GM04504 (cell line): ENCODE measurements at regions not wholly inside any gene's neighbourhood (a gene's known extent, or its start where the extent isn't known, plus 50 kb on each side); places are given as distances from the start of the nearest gene placed in this dataset.
"Not testable (repeated sequence)": the region's sequence is repeated elsewhere in the genome, so short reads cannot be mapped to it uniquely, and the experiment has no call there.

Experiments used
- DNase-seq: peaks from one replicate; pipeline ENCODE4 v3.0.0-alpha.2; 2012; ENCODE audit warnings: low read depth

- no peak for DNase-seq
Measured at GRCh38 chr3:17833786-17834559, 91.5 kb upstream of the TBC1D5 start.

DNA sequence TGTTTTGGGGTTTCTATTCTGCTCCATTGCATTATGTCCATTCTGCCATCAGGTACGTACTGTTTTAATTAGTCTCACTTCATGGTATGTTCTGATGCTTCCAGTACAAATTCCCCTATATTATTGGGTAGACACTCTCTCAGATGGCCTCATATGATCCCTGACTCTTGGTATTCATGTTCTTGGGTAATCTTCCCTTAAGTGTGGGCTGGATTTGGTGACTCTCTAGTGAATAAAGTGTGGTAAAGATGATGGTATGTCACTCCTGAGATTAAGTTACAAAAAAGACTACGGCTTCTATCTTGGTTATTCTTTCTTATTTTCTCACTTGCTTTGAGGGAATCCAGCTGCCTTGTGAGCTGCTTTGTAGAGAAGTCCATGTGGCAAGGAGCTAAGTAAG, 89.6 kb upstream of the TBC1D5 start:
- DNase-seq, result no peak

DNA sequence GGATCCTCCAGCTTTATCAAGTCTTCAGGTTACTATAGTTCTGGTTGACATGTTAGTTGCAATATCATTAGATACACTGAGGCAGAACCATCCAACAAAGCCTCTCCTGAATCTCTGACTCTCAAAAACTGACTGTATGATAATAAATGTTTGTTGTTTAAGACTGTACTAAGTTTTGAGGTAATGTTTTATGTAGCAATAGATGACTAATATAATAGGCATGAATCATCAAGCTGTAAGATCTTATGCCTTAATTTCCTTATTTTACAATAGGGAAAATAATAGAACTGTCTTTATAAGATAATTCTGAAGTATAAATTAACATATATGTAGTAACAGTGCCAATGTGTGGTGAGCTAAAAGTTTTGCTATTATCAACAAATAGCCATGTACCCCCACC, 88.9 kb upstream of the TBC1D5 start:
- DNase-seq, result no peak

- no peak for DNase-seq
Measured at GRCh38 chr3:17830788-17831187, 88.4 kb upstream of the TBC1D5 start.

GRCh38 chr3:17828388-17828787, 86.0 kb upstream of the TBC1D5 start:
- no peak for DNase-seq

GRCh38 chr3:17825298-17825697, 82.9 kb upstream of the TBC1D5 start:
- no peak for DNase-seq

GRCh38 chr3:17823816-17824215, 81.4 kb upstream of the TBC1D5 start:
- no peak for DNase-seq

DNA sequence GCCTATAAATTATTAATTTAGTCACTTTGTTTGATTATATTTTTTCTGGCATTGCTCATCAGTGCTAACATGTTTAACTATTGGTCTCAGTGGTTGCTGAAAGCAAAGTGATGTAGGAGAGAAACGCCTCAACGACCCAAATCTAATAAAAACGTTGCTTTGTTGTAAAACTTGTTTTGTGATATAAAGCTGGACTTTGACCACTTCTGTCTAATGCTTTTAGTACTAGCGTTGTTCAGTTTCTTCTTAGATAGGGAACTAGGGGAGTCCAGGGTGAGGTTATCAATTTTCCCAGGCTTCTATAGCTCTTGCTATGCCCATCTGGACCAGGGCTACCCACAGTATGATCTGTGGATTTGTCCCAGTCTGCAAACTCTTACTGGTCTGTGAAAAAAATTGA, 80.6 kb upstream of the TBC1D5 start:
- DNase-seq, result no peak

- DNase-seq, result no peak
Measured at GRCh38 chr3:17820704-17821103, 78.3 kb upstream of the TBC1D5 start.

- DNase-seq, result no peak
Measured at GRCh38 chr3:17820275-17820674, 77.8 kb upstream of the TBC1D5 start.

DNA sequence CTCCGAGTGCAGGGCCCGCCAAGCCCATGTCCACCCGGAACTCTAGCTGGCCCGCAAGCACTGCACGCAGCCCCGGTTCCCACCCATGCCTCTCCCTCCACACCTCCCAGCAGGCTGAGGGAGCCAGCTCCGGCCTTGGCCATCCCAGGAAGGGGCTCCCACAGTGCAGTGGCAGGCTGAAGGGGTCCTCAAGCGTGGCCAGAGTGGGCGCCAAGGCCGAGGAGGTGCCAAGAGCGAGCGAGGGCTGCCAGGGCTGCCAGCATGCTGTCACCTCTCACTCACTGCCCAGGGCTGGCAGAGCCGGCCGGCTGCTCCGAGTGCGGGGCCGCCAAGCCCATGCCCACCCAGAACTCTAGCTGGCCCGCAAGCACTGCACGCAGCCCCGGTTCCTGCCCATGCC, 75.5 kb upstream of the TBC1D5 start:
- DNase-seq, result not testable (repeated sequence)

DNA sequence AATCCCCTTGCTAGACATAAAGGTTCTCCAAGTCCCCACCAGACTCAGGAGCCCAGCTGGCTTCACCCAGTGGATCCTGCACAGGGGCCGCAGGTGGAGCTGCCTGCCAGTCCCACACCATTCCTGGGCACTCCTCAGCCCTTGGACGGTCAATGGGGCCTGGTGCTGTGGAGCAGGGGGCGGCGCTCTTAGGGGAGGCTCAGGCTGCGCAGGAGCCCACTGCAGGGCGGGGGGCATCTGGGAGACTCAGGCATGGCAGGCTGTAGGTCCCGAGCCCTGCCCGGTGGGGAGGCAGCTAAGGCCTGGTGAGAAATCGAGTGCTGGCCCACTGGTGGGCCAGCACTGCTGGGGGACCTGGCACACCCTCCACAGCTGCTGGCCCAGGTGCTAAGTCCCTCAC, 75.1 kb upstream of the TBC1D5 start:
- DNase-seq, result no peak

DNA sequence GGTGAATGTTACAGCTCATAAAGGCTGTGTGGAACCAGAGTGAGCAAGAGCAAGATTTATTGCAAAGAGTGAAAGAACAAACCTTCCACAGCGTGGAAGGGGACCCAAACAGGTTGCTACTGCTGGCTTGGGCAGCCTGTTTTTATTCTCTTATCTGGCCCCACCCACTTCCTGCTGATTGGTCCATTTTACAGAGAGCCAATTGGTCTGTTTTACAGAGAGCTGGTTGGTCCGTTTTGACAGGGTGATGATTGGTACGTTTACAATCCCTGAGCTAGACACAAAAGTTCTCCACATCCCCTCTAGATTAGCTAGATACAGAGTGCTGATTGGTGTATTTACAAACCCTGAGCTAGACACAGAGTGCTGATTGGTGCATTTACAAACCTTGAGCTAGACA, 74.4 kb upstream of the TBC1D5 start:
- DNase-seq, result not testable (repeated sequence)

GRCh38 chr3:17812328-17812727, 69.9 kb upstream of the TBC1D5 start:
- DNase-seq, result not testable (repeated sequence)

- DNase-seq, result no peak
Measured at GRCh38 chr3:17811646-17812045, 69.2 kb upstream of the TBC1D5 start.

GRCh38 chr3:17810759-17811158, 68.3 kb upstream of the TBC1D5 start:
- peak; percentile 38 for DNase-seq

GRCh38 chr3:17808994-17809393, 66.6 kb upstream of the TBC1D5 start:
- DNase-seq, result no peak

DNA sequence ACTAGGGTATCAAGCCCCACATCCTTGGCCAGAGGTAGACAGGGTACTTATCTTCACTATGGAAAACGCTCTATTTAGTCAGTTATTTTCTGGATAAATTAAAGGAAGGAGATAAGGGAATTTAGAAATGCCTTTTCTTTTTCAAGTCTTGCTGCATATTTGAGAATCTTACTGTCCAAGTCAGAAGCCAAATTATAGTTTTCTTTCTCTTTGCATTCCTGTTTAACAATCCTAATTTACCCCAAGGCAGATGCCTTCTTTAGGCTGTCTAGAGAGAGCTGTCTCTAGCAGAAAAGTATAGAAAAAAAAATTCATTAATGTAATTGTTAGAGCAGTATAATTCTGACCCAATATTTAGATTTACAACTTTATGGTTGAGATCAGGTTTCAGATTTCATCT, 64.4 kb upstream of the TBC1D5 start:
- no peak for DNase-seq

DNA sequence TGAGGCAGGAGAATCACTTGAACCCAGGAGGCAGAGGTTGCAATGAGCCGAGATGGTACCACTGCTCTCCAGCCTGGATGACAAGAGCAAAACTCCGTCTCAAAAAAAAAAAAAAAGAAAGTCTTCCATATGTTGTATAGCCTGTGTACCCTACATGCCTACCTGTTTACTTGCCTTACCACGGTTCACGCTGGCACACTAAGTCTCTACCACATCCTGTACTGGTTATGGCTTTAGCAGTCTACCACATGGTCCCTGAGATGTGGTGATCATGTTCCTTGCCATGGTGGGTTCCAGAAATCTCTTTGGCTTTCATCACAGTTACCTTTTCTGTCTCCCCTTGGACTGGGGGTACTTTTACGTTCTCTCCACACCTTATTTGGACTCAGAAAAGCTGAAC, 63.8 kb upstream of the TBC1D5 start:
- no peak for DNase-seq

- no peak for DNase-seq
Measured at GRCh38 chr3:17805461-17805940, 63.1 kb upstream of the TBC1D5 start.

DNA sequence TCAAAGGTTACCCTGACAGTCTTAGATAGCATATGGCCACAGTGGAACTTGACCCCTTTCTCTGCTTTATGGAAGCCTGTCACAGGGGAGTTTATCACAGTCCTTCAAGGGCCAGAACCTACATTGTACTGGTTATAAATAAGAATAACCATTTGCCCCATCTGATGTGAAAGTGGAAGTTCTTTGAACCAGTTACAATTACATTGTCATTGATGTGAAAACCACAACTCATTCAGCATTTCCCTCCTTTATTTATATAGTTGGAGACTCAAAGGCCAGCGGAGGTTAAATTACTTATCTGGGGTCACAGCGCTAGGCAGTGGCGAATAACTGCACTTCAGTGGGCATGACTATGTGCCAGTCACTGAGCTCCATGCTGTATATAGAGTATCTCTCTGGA, 60.5 kb upstream of the TBC1D5 start:
- DNase-seq, result no peak

DNA sequence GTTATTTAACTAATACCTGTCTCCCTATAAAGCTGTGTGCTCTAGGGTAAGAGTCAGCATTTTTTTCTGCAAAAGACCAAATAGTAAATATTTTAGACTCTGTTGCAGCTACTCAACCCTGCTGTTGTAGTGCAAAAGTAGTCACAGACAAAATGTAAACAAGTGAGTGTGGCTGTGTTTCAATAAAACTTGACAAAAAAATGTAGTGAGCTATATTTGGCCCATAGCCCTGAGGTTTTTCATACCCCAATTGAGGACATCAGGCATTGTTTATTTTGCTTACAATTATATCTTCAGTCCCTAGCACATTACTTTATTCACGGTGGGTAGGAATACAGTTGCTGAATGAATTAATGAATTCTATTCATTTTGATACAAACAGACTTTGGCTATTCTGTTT, 58.7 kb upstream of the TBC1D5 start:
- DNase-seq, result no peak

GRCh38 chr3:17800232-17800631, 57.8 kb upstream of the TBC1D5 start:
- DNase-seq, result no peak

GRCh38 chr3:17799312-17799711, 56.9 kb upstream of the TBC1D5 start:
- no peak for DNase-seq
